Liver (tissue), 8 donors: ENCODE measurements at regions not wholly inside any gene's neighbourhood (a gene's known extent, or its start where the extent isn't known, plus 50 kb on each side); places are given as distances from the start of the nearest gene placed in this dataset.

ENCODE experiments used
- DNase-seq: peaks from one replicate; pipeline ENCODE4 v3.0.0-alpha.2; 2017; ENCODE audit warnings: low spot score
- H3K27ac ChIP-seq, 2 donors: one replicate each; pipeline ENCODE4 v1.7.0; 2013; ENCODE audit warnings: inconsistent platforms in 2 of 2, low read length in 2 of 2, control low read depth in 1 of 2, low read depth in 1 of 2, mild to moderate bottlenecking in 1 of 2
- H3K27me3 ChIP-seq, 4 donors: one replicate each; pipeline versions ENCODE4 v1.6.1 to v1.7.0; 2013; ENCODE audit warnings: low read length in 3 of 4, inconsistent platforms in 1 of 4, mild to moderate bottlenecking in 1 of 4, moderate library complexity in 1 of 4; ENCODE audit not compliant: control insufficient read depth in 4 of 4, insufficient read depth in 4 of 4
- H3K36me3 ChIP-seq, 4 donors: one replicate each; pipeline versions ENCODE4 v1.6.1 to v1.7.0; 2013; ENCODE audit warnings: low read length in 3 of 4, mild to moderate bottlenecking in 3 of 4, low read depth in 1 of 4, moderate library complexity in 1 of 4; ENCODE audit not compliant: control insufficient read depth in 4 of 4, insufficient read depth in 3 of 4
- H3K4me1 ChIP-seq, 4 donors: one replicate each; pipeline versions ENCODE4 v1.6.1 to v1.7.0; 2013; ENCODE audit warnings: low read length in 3 of 4, mild to moderate bottlenecking in 3 of 4, moderate library complexity in 1 of 4; ENCODE audit not compliant: control insufficient read depth in 4 of 4, insufficient read depth in 4 of 4
- H3K4me3 ChIP-seq, 3 donors: one replicate each; pipeline versions ENCODE4 v1.6.1 to v1.7.0; 2013; ENCODE audit warnings: low read length in 3 of 3, control low read depth in 1 of 3, low read depth in 1 of 3, mild to moderate bottlenecking in 1 of 3
- H3K9ac ChIP-seq, 2 donors: one replicate each; pipeline ENCODE4 v1.7.0; 2013; ENCODE audit warnings: low read length in 2 of 2, mild to moderate bottlenecking in 2 of 2, moderate library complexity in 2 of 2, control low read depth in 1 of 2, low read depth in 1 of 2
- H3K9me3 ChIP-seq, 4 donors: one replicate each; pipeline versions ENCODE4 v1.6.1 to v1.7.0; 2013; ENCODE audit warnings: low read length in 3 of 4; ENCODE audit not compliant: control insufficient read depth in 4 of 4
- EGR1 ChIP-seq, 2 donors: IDR thresholded peaks; 2 replicates each; pipeline ENCODE4 v1.6.1; 2016 to 2018; ENCODE audit warnings: antibody characterized with exemption in 2 of 2, low read depth in 2 of 2
- FOXA1 ChIP-seq: IDR thresholded peaks from 2 replicates; pipeline ENCODE4 v1.6.1; 2016; ENCODE audit warnings: antibody characterized with exemption
- FOXA2 ChIP-seq: IDR thresholded peaks from 2 replicates; pipeline ENCODE4 v1.6.1; 2016; ENCODE audit warnings: antibody characterized with exemption
- GABPA ChIP-seq, 2 donors: IDR thresholded peaks in 1 of 2; conservative IDR thresholded peaks in 1 of 2; 2 replicates each; pipeline ENCODE4 v1.6.1; 2016; ENCODE audit warnings: antibody characterized with exemption in 2 of 2, mild to moderate bottlenecking in 1 of 2, moderate library complexity in 1 of 2
- HNF4G ChIP-seq: IDR thresholded peaks from 2 replicates; pipeline ENCODE4 v1.6.1; 2016; ENCODE audit warnings: antibody characterized with exemption
- JUND ChIP-seq, 2 donors: IDR thresholded peaks; 2 replicates each; pipeline ENCODE4 v1.6.1; 2016; ENCODE audit warnings: antibody characterized with exemption in 2 of 2
- NR2F2 ChIP-seq: IDR thresholded peaks from 2 replicates; pipeline ENCODE4 v1.6.1; 2016; ENCODE audit warnings: antibody characterized with exemption
- RAD21 ChIP-seq, 2 donors: IDR thresholded peaks; 2 replicates each; pipeline ENCODE4 v1.6.1; 2016; ENCODE audit warnings: antibody characterized with exemption in 2 of 2, mild to moderate bottlenecking in 2 of 2
- RXRA ChIP-seq, 2 donors: IDR thresholded peaks; 2 replicates each; pipeline ENCODE4 v1.6.1; 2017 to 2018; ENCODE audit warnings: antibody characterized with exemption in 2 of 2, mild to moderate bottlenecking in 1 of 2
- SP1 ChIP-seq: IDR thresholded peaks from 2 replicates; pipeline ENCODE4 v1.6.1; 2018; ENCODE audit warnings: antibody characterized with exemption, mild to moderate bottlenecking
- TAF1 ChIP-seq: conservative IDR thresholded peaks from 2 replicates; pipeline ENCODE4 v1.6.1; 2016; ENCODE audit warnings: antibody characterized with exemption, mild to moderate bottlenecking
- YY1 ChIP-seq: IDR thresholded peaks from 2 replicates; pipeline ENCODE4 v1.6.1; 2016; ENCODE audit warnings: antibody characterized with exemption, mild to moderate bottlenecking
- WGBS: extraction: QIAGEN DNeasy Blood & Tissue Kit; methylation state at CpG from one replicate; pipeline ENCODE4 v1.1.7; 2013; 5-methylcytosine and 5-hydroxymethylcytosine counted together
- TF ChIP-seq, protein P1 (sequence below): fragments of 150-350 bp; IDR thresholded peaks from 2 replicates; pipeline ENCODE4 v1.5.1; 2017; ENCODE audit warnings: improper control_type of control experiment, low read depth, low read length; ENCODE audit not compliant: missing input control
- TF ChIP-seq, protein P2 (sequence below): IDR thresholded peaks from 2 replicates; pipeline ENCODE4 v1.6.1; 2016; ENCODE audit warnings: antibody characterized with exemption, mild to moderate bottlenecking
- TF ChIP-seq, protein P3 (sequence below): IDR thresholded peaks from 2 replicates; pipeline ENCODE4 v1.6.1; 2016; ENCODE audit warnings: antibody characterized with exemption
- TF ChIP-seq, protein P4 (sequence below): IDR thresholded peaks from 2 replicates; pipeline ENCODE4 v1.6.1; 2016; ENCODE audit warnings: antibody characterized with exemption
- donor health status: healthy.
- donor health status: healthy.
- donor health status: healthy.
- donor health status: healthy.
- donor health status: healthy.

DNA sequence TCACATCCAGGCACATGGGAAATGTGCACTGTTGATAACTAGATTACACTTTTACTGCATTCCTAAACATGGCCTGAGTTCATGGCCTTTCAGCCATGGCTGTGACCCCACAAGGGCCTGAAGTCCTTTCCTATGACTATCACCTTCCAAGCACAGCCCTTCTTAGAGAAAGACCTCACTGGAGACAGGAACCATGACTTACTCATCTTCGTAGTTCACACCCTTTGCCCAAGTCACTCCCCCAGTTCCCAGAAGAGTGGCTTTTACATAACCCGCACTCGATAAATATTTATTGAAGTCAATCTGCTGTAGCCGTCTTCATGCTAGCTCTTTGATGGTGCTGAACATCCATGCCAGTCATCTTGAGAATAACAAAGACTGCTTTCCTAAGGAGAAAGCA, 632.5 kb upstream of the NRP1 start:
- TF ChIP-seq TAF1 (no peak), FOXA2 (no peak), NR2F2 (no peak)
- TF ChIP-seq, protein P1, sequence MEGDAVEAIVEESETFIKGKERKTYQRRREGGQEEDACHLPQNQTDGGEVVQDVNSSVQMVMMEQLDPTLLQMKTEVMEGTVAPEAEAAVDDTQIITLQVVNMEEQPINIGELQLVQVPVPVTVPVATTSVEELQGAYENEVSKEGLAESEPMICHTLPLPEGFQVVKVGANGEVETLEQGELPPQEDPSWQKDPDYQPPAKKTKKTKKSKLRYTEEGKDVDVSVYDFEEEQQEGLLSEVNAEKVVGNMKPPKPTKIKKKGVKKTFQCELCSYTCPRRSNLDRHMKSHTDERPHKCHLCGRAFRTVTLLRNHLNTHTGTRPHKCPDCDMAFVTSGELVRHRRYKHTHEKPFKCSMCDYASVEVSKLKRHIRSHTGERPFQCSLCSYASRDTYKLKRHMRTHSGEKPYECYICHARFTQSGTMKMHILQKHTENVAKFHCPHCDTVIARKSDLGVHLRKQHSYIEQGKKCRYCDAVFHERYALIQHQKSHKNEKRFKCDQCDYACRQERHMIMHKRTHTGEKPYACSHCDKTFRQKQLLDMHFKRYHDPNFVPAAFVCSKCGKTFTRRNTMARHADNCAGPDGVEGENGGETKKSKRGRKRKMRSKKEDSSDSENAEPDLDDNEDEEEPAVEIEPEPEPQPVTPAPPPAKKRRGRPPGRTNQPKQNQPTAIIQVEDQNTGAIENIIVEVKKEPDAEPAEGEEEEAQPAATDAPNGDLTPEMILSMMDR, result no peak
- TF ChIP-seq, protein P2, sequence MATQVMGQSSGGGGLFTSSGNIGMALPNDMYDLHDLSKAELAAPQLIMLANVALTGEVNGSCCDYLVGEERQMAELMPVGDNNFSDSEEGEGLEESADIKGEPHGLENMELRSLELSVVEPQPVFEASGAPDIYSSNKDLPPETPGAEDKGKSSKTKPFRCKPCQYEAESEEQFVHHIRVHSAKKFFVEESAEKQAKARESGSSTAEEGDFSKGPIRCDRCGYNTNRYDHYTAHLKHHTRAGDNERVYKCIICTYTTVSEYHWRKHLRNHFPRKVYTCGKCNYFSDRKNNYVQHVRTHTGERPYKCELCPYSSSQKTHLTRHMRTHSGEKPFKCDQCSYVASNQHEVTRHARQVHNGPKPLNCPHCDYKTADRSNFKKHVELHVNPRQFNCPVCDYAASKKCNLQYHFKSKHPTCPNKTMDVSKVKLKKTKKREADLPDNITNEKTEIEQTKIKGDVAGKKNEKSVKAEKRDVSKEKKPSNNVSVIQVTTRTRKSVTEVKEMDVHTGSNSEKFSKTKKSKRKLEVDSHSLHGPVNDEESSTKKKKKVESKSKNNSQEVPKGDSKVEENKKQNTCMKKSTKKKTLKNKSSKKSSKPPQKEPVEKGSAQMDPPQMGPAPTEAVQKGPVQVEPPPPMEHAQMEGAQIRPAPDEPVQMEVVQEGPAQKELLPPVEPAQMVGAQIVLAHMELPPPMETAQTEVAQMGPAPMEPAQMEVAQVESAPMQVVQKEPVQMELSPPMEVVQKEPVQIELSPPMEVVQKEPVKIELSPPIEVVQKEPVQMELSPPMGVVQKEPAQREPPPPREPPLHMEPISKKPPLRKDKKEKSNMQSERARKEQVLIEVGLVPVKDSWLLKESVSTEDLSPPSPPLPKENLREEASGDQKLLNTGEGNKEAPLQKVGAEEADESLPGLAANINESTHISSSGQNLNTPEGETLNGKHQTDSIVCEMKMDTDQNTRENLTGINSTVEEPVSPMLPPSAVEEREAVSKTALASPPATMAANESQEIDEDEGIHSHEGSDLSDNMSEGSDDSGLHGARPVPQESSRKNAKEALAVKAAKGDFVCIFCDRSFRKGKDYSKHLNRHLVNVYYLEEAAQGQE, result no peak
- TF ChIP-seq, protein P3, sequence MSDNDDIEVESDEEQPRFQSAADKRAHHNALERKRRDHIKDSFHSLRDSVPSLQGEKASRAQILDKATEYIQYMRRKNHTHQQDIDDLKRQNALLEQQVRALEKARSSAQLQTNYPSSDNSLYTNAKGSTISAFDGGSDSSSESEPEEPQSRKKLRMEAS, result no peak
- H3K9ac ChIP-seq, result no peak overlapping the region
- WGBS, result 93% methylated on average over 4 of the region's 4 CpGs

DNA sequence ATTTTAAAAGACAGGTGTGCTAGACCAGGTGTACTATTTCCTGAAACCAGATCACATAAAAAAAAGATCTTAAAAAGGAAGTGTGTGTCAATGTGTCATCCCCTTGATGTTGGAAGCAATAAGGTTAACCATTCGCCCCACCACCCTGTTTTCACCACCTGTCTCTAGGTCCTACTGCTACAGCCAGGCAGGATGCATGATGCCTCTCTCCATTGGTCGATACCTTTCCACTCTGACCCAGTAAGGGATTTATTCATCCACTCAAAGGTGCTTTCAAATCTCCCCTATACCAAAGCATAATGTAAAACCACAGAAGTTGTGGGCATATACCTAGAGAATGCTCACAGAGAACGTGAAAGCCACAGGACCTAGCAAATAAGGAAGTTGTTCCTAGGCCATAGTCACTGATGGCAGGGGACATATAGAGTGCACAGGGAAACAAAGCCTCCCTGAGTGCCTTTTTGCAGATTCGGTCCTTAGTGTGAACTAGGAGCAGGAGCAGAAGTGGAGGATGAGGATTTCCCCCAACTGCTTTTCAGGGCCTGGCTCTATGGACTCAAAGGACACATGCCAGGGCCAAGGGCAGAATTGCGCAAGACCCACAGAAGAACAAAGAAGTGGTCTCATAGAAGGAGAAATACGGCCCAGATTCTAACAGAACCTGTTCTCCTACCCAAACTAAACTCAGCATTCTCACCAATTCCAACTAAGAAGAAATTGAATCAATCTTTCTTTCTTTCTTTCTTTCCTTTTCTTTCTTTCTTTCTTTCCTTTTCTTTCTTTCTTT, 631.5 kb upstream of the NRP1 start:
- TF ChIP-seq, protein P1, result no peak
- TF ChIP-seq SP1, result no peak
- no peak for TF ChIP-seq JUND (IDR thresholded peaks at IDR 0.05)
- no peak for TF ChIP-seq RAD21 (IDR thresholded peaks at IDR 0.05)
- TF ChIP-seq, protein P2, result no peak
- no peak for TF ChIP-seq RXRA (IDR thresholded peaks at IDR 0.05)
- no peak for TF ChIP-seq EGR1 (IDR thresholded peaks at IDR 0.05; ENCODE audit: low read depth in 2 of 2)
- TF ChIP-seq FOXA1, result no peak
- TF ChIP-seq FOXA2, result no peak
- TF ChIP-seq, protein P4, sequence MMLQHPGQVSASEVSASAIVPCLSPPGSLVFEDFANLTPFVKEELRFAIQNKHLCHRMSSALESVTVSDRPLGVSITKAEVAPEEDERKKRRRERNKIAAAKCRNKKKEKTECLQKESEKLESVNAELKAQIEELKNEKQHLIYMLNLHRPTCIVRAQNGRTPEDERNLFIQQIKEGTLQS, result no peak
- TF ChIP-seq TAF1, result no peak
- TF ChIP-seq, protein P3, result no peak
- TF ChIP-seq YY1, result no peak
- TF ChIP-seq GABPA (IDR thresholded peaks at IDR 0.05 in 1 of 2, conservative IDR thresholded peaks at IDR 0.05 in 1 of 2), result no peak
- no peak for TF ChIP-seq HNF4G
- TF ChIP-seq NR2F2, result no peak
- Histone ChIP-seq H3K27me3 (no peaks in the 10 kb centered on the region), H3K36me3 (no peaks in the 10 kb centered on the region), H3K9me3 (no peaks in the 10 kb centered on the region), H3K4me1 (no peaks in the 10 kb centered on the region), H3K4me3 (no peak overlapping the region), H3K27ac (no peak overlapping the region), H3K9ac (no peak overlapping the region)
- no peak for DNase-seq
- 81% methylated on average over 6 of the region's 6 CpGs for WGBS

More for the DNA sequence above, 632.5 kb upstream of the NRP1 start:
- Histone ChIP-seq H3K36me3 (no peaks in the 10 kb centered on the region), H3K27ac (no peak overlapping the region), H3K4me1 (no peaks in the 10 kb centered on the region), H3K4me3 (no peak overlapping the region), H3K9me3 (no peaks in the 10 kb centered on the region), H3K27me3 (no peaks in the 10 kb centered on the region)
- no peak for DNase-seq
